B cell (primary cell): ENCODE measurements at regions not wholly inside any gene's neighbourhood (a gene's known extent, or its start where the extent isn't known, plus 50 kb on each side); places are given as distances from the start of the nearest gene placed in this dataset.

Source experiments
- EZH2 ChIP-seq: IDR thresholded peaks from 2 replicates; pipeline ENCODE4 v1.6.1; 2012; ENCODE audit warnings: borderline replicate concordance, low read depth, mild to moderate bottlenecking, moderate library complexity, low read length; ENCODE audit not compliant: insufficient read depth, poor library complexity, severe bottlenecking
- TF ChIP-seq, protein P1 (sequence below): fragments of 200-600 bp; IDR thresholded peaks from one replicate; pipeline ENCODE4 v1.8.0; 2022; ENCODE audit warnings: antibody characterized with exemption, mild to moderate bottlenecking

DNA sequence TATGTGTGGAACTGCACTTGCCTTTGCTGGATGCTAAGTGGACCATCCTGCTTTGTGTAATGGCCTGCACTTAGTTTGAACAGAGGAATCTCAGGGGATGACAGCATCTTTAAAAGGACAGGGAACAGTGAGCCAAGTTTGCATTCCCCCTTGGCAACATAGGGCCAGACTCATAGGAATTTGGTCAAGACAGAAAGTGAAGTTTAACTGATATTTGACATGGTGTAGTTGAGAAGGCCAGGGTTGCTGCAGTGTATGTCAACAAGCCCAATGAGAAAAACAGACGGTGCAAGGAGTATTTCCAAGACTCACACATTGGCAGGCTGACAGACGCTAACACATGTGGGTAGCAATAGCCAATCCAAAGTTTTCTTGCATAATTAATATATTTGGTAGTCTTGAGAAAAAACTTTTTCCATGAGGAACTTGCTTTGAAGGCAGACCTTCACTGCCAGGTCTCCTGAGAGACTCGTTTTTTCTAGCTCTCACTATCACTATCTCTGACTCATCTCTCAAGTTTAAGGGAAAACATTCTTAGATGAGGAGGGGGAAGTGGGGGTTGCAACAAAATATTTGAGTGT, 213.8 kb downstream of the IBTK start:
- TF ChIP-seq, protein P1, sequence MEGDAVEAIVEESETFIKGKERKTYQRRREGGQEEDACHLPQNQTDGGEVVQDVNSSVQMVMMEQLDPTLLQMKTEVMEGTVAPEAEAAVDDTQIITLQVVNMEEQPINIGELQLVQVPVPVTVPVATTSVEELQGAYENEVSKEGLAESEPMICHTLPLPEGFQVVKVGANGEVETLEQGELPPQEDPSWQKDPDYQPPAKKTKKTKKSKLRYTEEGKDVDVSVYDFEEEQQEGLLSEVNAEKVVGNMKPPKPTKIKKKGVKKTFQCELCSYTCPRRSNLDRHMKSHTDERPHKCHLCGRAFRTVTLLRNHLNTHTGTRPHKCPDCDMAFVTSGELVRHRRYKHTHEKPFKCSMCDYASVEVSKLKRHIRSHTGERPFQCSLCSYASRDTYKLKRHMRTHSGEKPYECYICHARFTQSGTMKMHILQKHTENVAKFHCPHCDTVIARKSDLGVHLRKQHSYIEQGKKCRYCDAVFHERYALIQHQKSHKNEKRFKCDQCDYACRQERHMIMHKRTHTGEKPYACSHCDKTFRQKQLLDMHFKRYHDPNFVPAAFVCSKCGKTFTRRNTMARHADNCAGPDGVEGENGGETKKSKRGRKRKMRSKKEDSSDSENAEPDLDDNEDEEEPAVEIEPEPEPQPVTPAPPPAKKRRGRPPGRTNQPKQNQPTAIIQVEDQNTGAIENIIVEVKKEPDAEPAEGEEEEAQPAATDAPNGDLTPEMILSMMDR: no peak
- TF ChIP-seq EZH2: no peak
